ENCODE measurements at regions not wholly inside any gene's neighbourhood (a gene's known extent, or its start where the extent isn't known, plus 50 kb on each side); places are given as distances from the start of the nearest gene placed in this dataset.

GRCh38 chr1:194931166-194931565 lies 1677.1 kb downstream of the KCNT2 start:
- H3K4me1 ChIP-seq (ENCODE audit: control insufficient read depth in 2 of 3, insufficient read depth in 2 of 3, low read depth in 1 of 3, low read length in 3 of 3): no peaks in the 10 kb centered on the region
- no peak for TF ChIP-seq CTCF (IDR thresholded peaks at IDR 0.05; ENCODE audit: borderline replicate concordance, extremely low read depth, insufficient read depth)
- H3K27me3 ChIP-seq (ENCODE audit: control insufficient read depth, insufficient read depth, low read length): no peaks in the 10 kb centered on the region
- no peak overlapping the region for H3K4me3 ChIP-seq (ENCODE audit: low read length in 3 of 3)
- intact Hi-C loops (cut with DNase I): no loop called here
- no peak overlapping the region for H3K9ac ChIP-seq (ENCODE audit: low read length in 3 of 3)
- no peaks in the 10 kb centered on the region for H3K9me3 ChIP-seq (ENCODE audit: control insufficient read depth in 2 of 3, insufficient read depth in 1 of 3, low read length in 3 of 3)
- no peak for DNase-seq
- FAIRE-seq: no peak
- H3K36me3 ChIP-seq (ENCODE audit: control insufficient read depth in 2 of 3, insufficient read depth in 3 of 3, low read length in 3 of 3): no peaks in the 10 kb centered on the region
- H3K27ac ChIP-seq (ENCODE audit: low read depth in 2 of 2, low read length in 2 of 2): no peak overlapping the region

- DNase-seq (no peak), FAIRE-seq (no peak)
- Histone ChIP-seq H3K4me1 (ENCODE audit: control insufficient read depth in 2 of 3, insufficient read depth in 2 of 3, low read depth in 1 of 3, low read length in 3 of 3) (no peaks in the 10 kb centered on the region), H3K4me3 (ENCODE audit: low read length in 3 of 3) (no peak overlapping the region), H3K27me3 (ENCODE audit: control insufficient read depth, insufficient read depth, low read length) (no peaks in the 10 kb centered on the region), H3K27ac (ENCODE audit: low read depth in 2 of 2, low read length in 2 of 2) (no peak overlapping the region), H3K9me3 (ENCODE audit: control insufficient read depth in 2 of 3, insufficient read depth in 1 of 3, low read length in 3 of 3) (no peaks in the 10 kb centered on the region), H3K36me3 (ENCODE audit: control insufficient read depth in 2 of 3, insufficient read depth in 3 of 3, low read length in 3 of 3) (no peaks in the 10 kb centered on the region), H3K9ac (ENCODE audit: low read length in 3 of 3) (no peak overlapping the region)
- no peak for TF ChIP-seq CTCF (IDR thresholded peaks at IDR 0.05; ENCODE audit: borderline replicate concordance, extremely low read depth, insufficient read depth)
- intact Hi-C loops (cut with DNase I): no loop called here
Measured at GRCh38 chr1:194930132-194930531, 1678.1 kb downstream of the KCNT2 start.

- DNase-seq (no peak), FAIRE-seq (no peak)
- H3K4me3 ChIP-seq (ENCODE audit: low read length in 3 of 3): no peak overlapping the region
- no peaks in the 10 kb centered on the region for H3K36me3 ChIP-seq (ENCODE audit: control insufficient read depth in 2 of 3, insufficient read depth in 3 of 3, low read length in 3 of 3)
- intact Hi-C loops (cut with DNase I): no loop called here
- no peak for TF ChIP-seq CTCF (IDR thresholded peaks at IDR 0.05; ENCODE audit: borderline replicate concordance, extremely low read depth, insufficient read depth)
- no peak overlapping the region for H3K27ac ChIP-seq (ENCODE audit: low read depth in 2 of 2, low read length in 2 of 2)
- H3K9ac ChIP-seq (ENCODE audit: low read length in 3 of 3): no peak overlapping the region
- H3K9me3 ChIP-seq (ENCODE audit: control insufficient read depth in 2 of 3, insufficient read depth in 1 of 3, low read length in 3 of 3): no peaks in the 10 kb centered on the region
- no peaks in the 10 kb centered on the region for H3K4me1 ChIP-seq (ENCODE audit: control insufficient read depth in 2 of 3, insufficient read depth in 2 of 3, low read depth in 1 of 3, low read length in 3 of 3)
- H3K27me3 ChIP-seq (ENCODE audit: control insufficient read depth, insufficient read depth, low read length): no peaks in the 10 kb centered on the region
Measured at GRCh38 chr1:194929357-194929756, 1678.9 kb downstream of the KCNT2 start.

- intact Hi-C loops (cut with DNase I): no loop called here
- DNase-seq (no peak), FAIRE-seq (no peak)
- H3K4me1 ChIP-seq (ENCODE audit: control insufficient read depth in 2 of 3, insufficient read depth in 2 of 3, low read depth in 1 of 3, low read length in 3 of 3): no peaks in the 10 kb centered on the region
- TF ChIP-seq CTCF (IDR thresholded peaks at IDR 0.05; ENCODE audit: borderline replicate concordance, extremely low read depth, insufficient read depth): no peak
- H3K27me3 ChIP-seq (ENCODE audit: control insufficient read depth, insufficient read depth, low read length): no peaks in the 10 kb centered on the region
- no peak overlapping the region for H3K27ac ChIP-seq (ENCODE audit: low read depth in 2 of 2, low read length in 2 of 2)
- H3K4me3 ChIP-seq (ENCODE audit: low read length in 3 of 3): no peak overlapping the region
- H3K9ac ChIP-seq (ENCODE audit: low read length in 3 of 3): no peak overlapping the region
- no peaks in the 10 kb centered on the region for H3K36me3 ChIP-seq (ENCODE audit: control insufficient read depth in 2 of 3, insufficient read depth in 3 of 3, low read length in 3 of 3)
- no peaks in the 10 kb centered on the region for H3K9me3 ChIP-seq (ENCODE audit: control insufficient read depth in 2 of 3, insufficient read depth in 1 of 3, low read length in 3 of 3)
Measured at GRCh38 chr1:194919146-194919545, 1689.1 kb downstream of the KCNT2 start.

Data from kidney (tissue), 13 donors.